ENCODE measurements at regions not wholly inside any gene's neighbourhood (a gene's known extent, or its start where the extent isn't known, plus 50 kb on each side); places are given as distances from the start of the nearest gene placed in this dataset.

DNA sequence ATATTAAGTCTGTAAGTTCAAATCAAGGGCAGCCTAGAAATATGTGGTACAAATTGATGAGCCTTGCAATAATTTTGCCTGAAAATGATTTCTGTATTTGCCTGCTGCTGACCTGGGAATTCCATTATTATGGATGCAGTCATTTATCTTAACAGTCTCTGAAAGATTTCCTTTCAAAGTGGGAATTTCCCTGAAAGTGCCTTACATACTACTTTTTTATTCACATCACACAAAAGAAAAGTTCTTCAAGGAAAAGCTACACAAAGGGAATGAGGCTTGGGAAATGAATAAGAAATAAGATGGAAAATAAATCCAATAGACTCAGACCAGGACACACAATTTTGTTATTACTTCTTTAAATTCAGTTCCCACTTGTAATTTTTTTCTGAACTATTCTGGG lies 537.8 kb upstream of the PTGER4 start:
- TF ChIP-seq, protein P1, sequence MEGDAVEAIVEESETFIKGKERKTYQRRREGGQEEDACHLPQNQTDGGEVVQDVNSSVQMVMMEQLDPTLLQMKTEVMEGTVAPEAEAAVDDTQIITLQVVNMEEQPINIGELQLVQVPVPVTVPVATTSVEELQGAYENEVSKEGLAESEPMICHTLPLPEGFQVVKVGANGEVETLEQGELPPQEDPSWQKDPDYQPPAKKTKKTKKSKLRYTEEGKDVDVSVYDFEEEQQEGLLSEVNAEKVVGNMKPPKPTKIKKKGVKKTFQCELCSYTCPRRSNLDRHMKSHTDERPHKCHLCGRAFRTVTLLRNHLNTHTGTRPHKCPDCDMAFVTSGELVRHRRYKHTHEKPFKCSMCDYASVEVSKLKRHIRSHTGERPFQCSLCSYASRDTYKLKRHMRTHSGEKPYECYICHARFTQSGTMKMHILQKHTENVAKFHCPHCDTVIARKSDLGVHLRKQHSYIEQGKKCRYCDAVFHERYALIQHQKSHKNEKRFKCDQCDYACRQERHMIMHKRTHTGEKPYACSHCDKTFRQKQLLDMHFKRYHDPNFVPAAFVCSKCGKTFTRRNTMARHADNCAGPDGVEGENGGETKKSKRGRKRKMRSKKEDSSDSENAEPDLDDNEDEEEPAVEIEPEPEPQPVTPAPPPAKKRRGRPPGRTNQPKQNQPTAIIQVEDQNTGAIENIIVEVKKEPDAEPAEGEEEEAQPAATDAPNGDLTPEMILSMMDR (IDR thresholded peaks at IDR 0.05), result no peak
- TF ChIP-seq POLR2A (IDR thresholded peaks at IDR 0.05), result no peak
